Smooth muscle cell (in vitro differentiated cells): ENCODE measurements at regions not wholly inside any gene's neighbourhood (a gene's known extent, or its start where the extent isn't known, plus 50 kb on each side); places are given as distances from the start of the nearest gene placed in this dataset.

Experiments
- DNase-seq: peaks from one replicate; lab custom pipeline; 2025; ENCODE audit not compliant: unreplicated experiment; lab: John Stamatoyannopoulos, UW
- H2AFZ ChIP-seq: fragments of 200-600 bp; sonication (generic); 2 replicates; pipeline ENCODE4 v1.6.0; 2016; ENCODE audit warnings: antibody characterized with exemption, low read depth, mild to moderate bottlenecking
- H3F3A ChIP-seq: fragments of 200-600 bp; sonication (generic); 2 replicates; pipeline ENCODE4 v1.6.0; 2017; ENCODE audit warnings: antibody characterized with exemption, low read depth
- H3K27ac ChIP-seq: fragments of 200-600 bp; sonication (generic); 2 replicates; pipeline ENCODE4 v1.5.1; 2016; ENCODE audit warnings: low read depth, mild to moderate bottlenecking
- H3K27me3 ChIP-seq: fragments of 200-600 bp; sonication (generic); 2 replicates; pipeline ENCODE4 v1.6.1; 2016; ENCODE audit warnings: low read depth, mild to moderate bottlenecking
- H3K36me3 ChIP-seq: fragments of 200-600 bp; sonication (generic); 2 replicates; pipeline ENCODE4 v1.5.1; 2016; ENCODE audit warnings: low read depth
- H3K4me1 ChIP-seq: fragments of 200-600 bp; sonication (generic); 2 replicates; pipeline ENCODE4 v1.5.1; 2016; ENCODE audit warnings: low read depth
- H3K4me2 ChIP-seq: fragments of 200-600 bp; sonication (generic); 2 replicates; pipeline ENCODE4 v1.6.0; 2016; ENCODE audit warnings: mild to moderate bottlenecking
- H3K4me3 ChIP-seq: fragments of 200-600 bp; sonication (generic); 2 replicates; pipeline ENCODE4 v1.5.1; 2016; ENCODE audit warnings: mild to moderate bottlenecking
- H3K79me2 ChIP-seq: fragments of 200-600 bp; sonication (generic); 2 replicates; pipeline ENCODE4 v1.6.0; 2016; ENCODE audit warnings: low read depth, mild to moderate bottlenecking
- H3K9ac ChIP-seq: fragments of 200-600 bp; sonication (generic); 2 replicates; pipeline ENCODE4 v1.6.0; 2016; ENCODE audit warnings: low read depth
- H3K9me3 ChIP-seq: fragments of 200-600 bp; sonication (generic); replicated peaks from 2 replicates; pipeline ENCODE4 v1.5.1; 2016; ENCODE audit warnings: low read depth
- H4K20me1 ChIP-seq: fragments of 200-600 bp; sonication (generic); 2 replicates; pipeline ENCODE4 v1.6.0; 2016; ENCODE audit warnings: low read depth
- CTCF ChIP-seq: fragments of 200-600 bp; sonication (generic); IDR thresholded peaks from 2 replicates; pipeline ENCODE4 v1.5.1; 2017; ENCODE audit warnings: borderline replicate concordance, mild to moderate bottlenecking, antibody characterized with exemption; ENCODE audit not compliant: insufficient read depth, poor library complexity, severe bottlenecking
- WGBS: methylation state at CpG from one replicate; pipeline ENCODE4 v1.1.7; 2016; ENCODE audit warnings: low lambda C conversion rate; 5-methylcytosine and 5-hydroxymethylcytosine counted together

- WGBS: 71% methylated on average over 26 of the region's 26 CpGs
- H3K36me3 ChIP-seq: no peaks in the 10 kb centered on the region
Measured at GRCh38 chr14:101475456-101476257, 85.6 kb upstream of the DIO3 start.

GRCh38 chr14:101476258-101476915 lies 84.9 kb upstream of the DIO3 start:
- Histone ChIP-seq H3F3A (peaks cover 6% of the 10 kb centered on the region), H3K9me3 (no peaks in the 10 kb centered on the region), H3K79me2 (no peaks in the 10 kb centered on the region), H3K27ac (no peak overlapping the region), H2AFZ (no peak overlapping the region), H3K4me1 (no peaks in the 10 kb centered on the region), H3K27me3 (no peaks in the 10 kb centered on the region), H3K4me3 (no peak overlapping the region), H3K9ac (no peak overlapping the region), H3K36me3 (no peaks in the 10 kb centered on the region), H3K4me2 (no peak overlapping the region), H4K20me1 (no peaks in the 10 kb centered on the region)
- TF ChIP-seq CTCF: no peak
- DNase-seq: no peak
- WGBS: 92% methylated on average over 9 of the region's 9 CpGs

More at GRCh38 chr14:101475456-101476257, 85.6 kb upstream of the DIO3 start:
- peaks cover 6% of the 10 kb centered on the region for H3F3A ChIP-seq
- no peak overlapping the region for H3K4me3 ChIP-seq
- H3K9ac ChIP-seq: no peak overlapping the region
- no peak overlapping the region for H3K27ac ChIP-seq
- H3K4me1 ChIP-seq: no peaks in the 10 kb centered on the region
- H4K20me1 ChIP-seq: no peaks in the 10 kb centered on the region
- H3K79me2 ChIP-seq: no peaks in the 10 kb centered on the region
- no peak overlapping the region for H2AFZ ChIP-seq
- H3K4me2 ChIP-seq: peak overlapping the region; percentile 20
- H3K9me3 ChIP-seq: no peaks in the 10 kb centered on the region
- DNase-seq: no peak
- H3K27me3 ChIP-seq: no peaks in the 10 kb centered on the region
- TF ChIP-seq CTCF: no peak

GRCh38 chr14:101476916-101477553 lies 84.3 kb upstream of the DIO3 start:
- Histone ChIP-seq H3K4me1 (no peaks in the 10 kb centered on the region), H3K9me3 (no peaks in the 10 kb centered on the region), H3K36me3 (no peaks in the 10 kb centered on the region), H3K9ac (no peak overlapping the region), H3F3A (peaks cover 6% of the 10 kb centered on the region), H3K4me2 (peak overlapping the region; percentile 33), H4K20me1 (no peaks in the 10 kb centered on the region), H2AFZ (no peak overlapping the region), H3K27me3 (no peaks in the 10 kb centered on the region), H3K27ac (no peak overlapping the region), H3K4me3 (no peak overlapping the region), H3K79me2 (no peaks in the 10 kb centered on the region)
- TF ChIP-seq CTCF: no peak
- DNase-seq: no peak
- 63% methylated on average over 14 of the region's 14 CpGs for WGBS
